Ascending aorta (tissue), 2 donors: ENCODE measurements at regions not wholly inside any gene's neighbourhood (a gene's known extent, or its start where the extent isn't known, plus 50 kb on each side); places are given as distances from the start of the nearest gene placed in this dataset.

Experiments
- DNase-seq, 2 donors: peaks; one replicate each; pipeline ENCODE4 v3.0.0-alpha.2; 2019; ENCODE audit warnings: low spot score in 2 of 2
- H3K27ac ChIP-seq, 2 donors: fragments of 200-600 bp; sonication (generic); one replicate each; pipeline ENCODE4 v1.5.1; 2016 to 2017; ENCODE audit warnings: mild to moderate bottlenecking in 1 of 2
- H3K27me3 ChIP-seq: fragments of 200-600 bp; sonication (generic); one replicate; pipeline ENCODE4 v1.5.1; 2017
- H3K36me3 ChIP-seq, 2 donors: fragments of 200-600 bp; sonication (generic); one replicate each; pipeline ENCODE4 v1.5.1; 2016
- H3K4me1 ChIP-seq, 2 donors: fragments of 200-600 bp; sonication (generic); one replicate each; pipeline ENCODE4 v1.5.1; 2016 to 2017; ENCODE audit warnings: mild to moderate bottlenecking in 1 of 2
- H3K4me3 ChIP-seq, 2 donors: fragments of 200-600 bp; sonication (generic); one replicate each; pipeline ENCODE4 v1.5.1; 2016 to 2017; ENCODE audit warnings: mild to moderate bottlenecking in 1 of 2
- H3K9me3 ChIP-seq, 2 donors: fragments of 200-600 bp; sonication (generic); one replicate each; pipeline ENCODE4 v1.5.1; 2016
- intact Hi-C: fragments of 100-400 bp; cut with DNase I; formaldehyde crosslinking; loops from one replicate; pipeline ENCODE4 v1.15.1; 2023
- TF ChIP-seq, protein P1 (sequence below), 3 experiments: fragments of 200-600 bp in 2 of 3; fragments of 450-650 bp in 1 of 3; sonication (generic) in 2 of 3; IDR thresholded peaks; one replicate each; pipeline ENCODE4 v1.5.1; 2016 to 2019; ENCODE audit warnings: antibody characterized with exemption in 3 of 3, mild to moderate bottlenecking in 1 of 3, moderate library complexity in 1 of 3

DNA sequence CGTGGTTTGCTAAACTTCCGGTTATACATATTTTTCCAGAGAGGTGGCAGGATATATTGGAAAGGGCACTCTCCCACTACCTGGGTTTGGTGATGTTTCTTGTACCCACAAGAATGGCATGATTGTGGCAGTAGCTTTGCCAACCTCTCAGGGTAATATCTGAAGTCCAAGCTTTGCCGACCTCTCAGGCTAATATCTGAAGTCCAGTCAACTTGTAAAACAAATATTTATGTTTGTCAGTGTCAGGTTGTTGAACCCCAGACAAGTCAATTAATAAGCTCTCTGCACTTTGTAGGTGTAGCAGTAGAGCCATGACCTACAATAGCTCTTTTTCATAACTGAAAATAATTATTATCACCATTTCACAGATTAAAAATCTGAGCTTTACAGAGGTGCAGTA is 167.0 kb downstream of the POU4F1 start:
- intact Hi-C loops: no loop called here
- Histone ChIP-seq H3K9me3 (no peaks in the 10 kb centered on the region), H3K4me1 (no peaks in the 10 kb centered on the region), H3K36me3 (no peaks in the 10 kb centered on the region), H3K4me3 (no peak overlapping the region), H3K27ac (no peak overlapping the region), H3K27me3 (no peaks in the 10 kb centered on the region)
- DNase-seq: no peak
- TF ChIP-seq, protein P1, sequence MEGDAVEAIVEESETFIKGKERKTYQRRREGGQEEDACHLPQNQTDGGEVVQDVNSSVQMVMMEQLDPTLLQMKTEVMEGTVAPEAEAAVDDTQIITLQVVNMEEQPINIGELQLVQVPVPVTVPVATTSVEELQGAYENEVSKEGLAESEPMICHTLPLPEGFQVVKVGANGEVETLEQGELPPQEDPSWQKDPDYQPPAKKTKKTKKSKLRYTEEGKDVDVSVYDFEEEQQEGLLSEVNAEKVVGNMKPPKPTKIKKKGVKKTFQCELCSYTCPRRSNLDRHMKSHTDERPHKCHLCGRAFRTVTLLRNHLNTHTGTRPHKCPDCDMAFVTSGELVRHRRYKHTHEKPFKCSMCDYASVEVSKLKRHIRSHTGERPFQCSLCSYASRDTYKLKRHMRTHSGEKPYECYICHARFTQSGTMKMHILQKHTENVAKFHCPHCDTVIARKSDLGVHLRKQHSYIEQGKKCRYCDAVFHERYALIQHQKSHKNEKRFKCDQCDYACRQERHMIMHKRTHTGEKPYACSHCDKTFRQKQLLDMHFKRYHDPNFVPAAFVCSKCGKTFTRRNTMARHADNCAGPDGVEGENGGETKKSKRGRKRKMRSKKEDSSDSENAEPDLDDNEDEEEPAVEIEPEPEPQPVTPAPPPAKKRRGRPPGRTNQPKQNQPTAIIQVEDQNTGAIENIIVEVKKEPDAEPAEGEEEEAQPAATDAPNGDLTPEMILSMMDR (IDR thresholded peaks at IDR 0.05): no peak

DNA sequence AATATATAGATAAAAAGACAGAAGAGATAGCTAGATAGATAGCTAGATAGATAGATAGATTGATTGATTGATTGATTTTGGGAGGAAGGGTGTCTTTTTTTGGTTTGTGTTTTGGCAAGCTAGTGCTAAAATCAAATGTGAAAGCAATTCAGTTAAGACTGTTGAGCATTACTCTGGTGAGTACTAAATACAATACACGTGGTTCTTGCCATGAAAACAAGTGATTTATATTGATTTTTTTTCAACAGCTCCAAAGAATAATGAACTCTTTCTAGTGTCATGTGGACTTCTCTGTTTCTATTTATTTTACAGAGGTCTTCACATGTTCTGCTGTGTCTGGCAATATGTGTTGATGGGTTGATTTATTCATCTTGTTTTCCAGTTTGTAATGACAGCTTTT is 172.0 kb downstream of the POU4F1 start:
- DNase-seq: no peak
- H3K4me3 ChIP-seq: no peak overlapping the region
- intact Hi-C loops: no loop called here
- H3K4me1 ChIP-seq: no peaks in the 10 kb centered on the region
- H3K27me3 ChIP-seq: no peaks in the 10 kb centered on the region
- H3K36me3 ChIP-seq: no peaks in the 10 kb centered on the region
- TF ChIP-seq, protein P1 (IDR thresholded peaks at IDR 0.05): no peak
- no peaks in the 10 kb centered on the region for H3K9me3 ChIP-seq
- no peak overlapping the region for H3K27ac ChIP-seq

DNA sequence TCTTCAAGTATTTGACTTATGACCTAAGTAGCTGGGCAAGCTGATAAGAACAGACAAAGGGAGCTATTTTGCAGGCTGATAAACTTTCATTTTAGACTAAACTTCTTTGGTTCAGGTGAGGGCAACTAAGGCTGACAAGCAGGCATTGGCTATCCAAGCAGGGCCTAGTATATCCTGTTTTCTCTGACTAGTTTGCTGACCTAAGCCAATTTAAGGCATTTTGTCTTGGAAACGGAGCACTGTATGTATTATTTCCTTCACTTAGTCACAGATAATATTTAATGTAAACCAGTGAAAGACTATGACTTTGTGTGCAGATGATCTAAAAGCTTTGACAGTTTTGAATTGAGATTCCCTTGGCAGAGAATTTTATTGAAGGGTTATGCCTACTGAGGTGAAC is 172.5 kb downstream of the POU4F1 start:
- H3K4me1 ChIP-seq: no peaks in the 10 kb centered on the region
- no peaks in the 10 kb centered on the region for H3K36me3 ChIP-seq
- no peaks in the 10 kb centered on the region for H3K27me3 ChIP-seq
- intact Hi-C loops: no loop called here
- no peaks in the 10 kb centered on the region for H3K9me3 ChIP-seq
- H3K4me3 ChIP-seq: no peak overlapping the region
- H3K27ac ChIP-seq: no peak overlapping the region
- TF ChIP-seq, protein P1 (IDR thresholded peaks at IDR 0.05): no peak
- DNase-seq: no peak

DNA sequence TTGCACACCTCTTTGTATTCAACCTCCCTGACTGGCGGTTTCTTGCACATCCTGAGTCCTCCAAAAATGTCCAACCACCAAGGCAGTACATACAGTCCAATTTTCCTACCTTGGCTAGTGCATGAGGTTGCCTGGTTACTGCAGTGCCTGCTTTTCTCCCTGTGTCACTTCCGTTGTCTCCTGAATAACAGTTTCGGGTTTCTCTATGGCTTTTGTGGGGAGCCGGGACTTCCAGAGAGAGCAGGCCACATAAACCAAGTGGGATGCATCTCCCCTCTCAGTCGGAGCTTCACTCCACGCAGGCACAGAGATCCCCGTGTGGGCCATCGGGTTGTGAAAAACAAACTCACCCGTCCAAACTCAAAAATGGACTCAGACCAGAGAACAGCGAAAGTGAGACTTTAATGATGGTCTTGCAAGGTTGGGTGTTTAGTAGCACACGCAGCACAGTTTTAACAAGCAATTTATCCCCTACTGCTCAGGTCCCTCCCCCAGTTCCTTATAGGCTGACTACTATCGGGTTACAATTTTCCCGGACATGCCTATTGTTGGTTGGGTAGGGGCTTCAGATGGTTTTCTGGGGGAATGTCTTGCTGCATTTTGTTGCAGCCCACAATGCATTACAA is 173.1 kb downstream of the POU4F1 start:
- intact Hi-C loops: no loop called here
- H3K9me3 ChIP-seq: no peaks in the 10 kb centered on the region

DNA sequence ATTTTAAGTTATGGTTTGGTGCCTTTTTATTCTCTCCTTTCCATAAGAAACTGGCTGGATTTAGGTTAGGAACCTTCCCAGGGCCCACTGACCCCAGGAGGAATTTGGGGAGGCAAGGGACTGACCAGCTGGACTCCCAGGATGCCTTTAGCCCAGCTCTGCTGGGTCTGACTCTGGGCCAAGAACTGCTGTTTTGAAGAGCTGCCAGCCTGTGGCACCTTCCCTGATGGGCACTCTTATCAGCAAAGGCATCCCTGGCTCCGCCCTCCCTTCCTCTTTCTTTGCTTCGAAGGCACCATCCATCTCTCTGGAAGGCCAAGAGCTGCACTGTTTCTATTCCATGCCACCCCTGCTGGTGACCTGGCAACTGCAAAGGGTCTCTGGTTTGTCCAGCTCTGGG is 174.7 kb downstream of the POU4F1 start:
- TF ChIP-seq, protein P1 (IDR thresholded peaks at IDR 0.05): no peak
- Histone ChIP-seq H3K4me1 (no peaks in the 10 kb centered on the region), H3K27me3 (no peaks in the 10 kb centered on the region), H3K27ac (no peak overlapping the region), H3K9me3 (no peaks in the 10 kb centered on the region), H3K4me3 (no peak overlapping the region), H3K36me3 (no peaks in the 10 kb centered on the region)
- no peak for DNase-seq
- intact Hi-C loops: no loop called here

More for the DNA sequence above, 173.1 kb downstream of the POU4F1 start:
- DNase-seq: no peak
- H3K4me3 ChIP-seq: no peak overlapping the region
- no peak overlapping the region for H3K27ac ChIP-seq
- TF ChIP-seq, protein P1 (IDR thresholded peaks at IDR 0.05): no peak
- no peaks in the 10 kb centered on the region for H3K36me3 ChIP-seq
- H3K4me1 ChIP-seq: no peaks in the 10 kb centered on the region
- H3K27me3 ChIP-seq: no peaks in the 10 kb centered on the region

DNA sequence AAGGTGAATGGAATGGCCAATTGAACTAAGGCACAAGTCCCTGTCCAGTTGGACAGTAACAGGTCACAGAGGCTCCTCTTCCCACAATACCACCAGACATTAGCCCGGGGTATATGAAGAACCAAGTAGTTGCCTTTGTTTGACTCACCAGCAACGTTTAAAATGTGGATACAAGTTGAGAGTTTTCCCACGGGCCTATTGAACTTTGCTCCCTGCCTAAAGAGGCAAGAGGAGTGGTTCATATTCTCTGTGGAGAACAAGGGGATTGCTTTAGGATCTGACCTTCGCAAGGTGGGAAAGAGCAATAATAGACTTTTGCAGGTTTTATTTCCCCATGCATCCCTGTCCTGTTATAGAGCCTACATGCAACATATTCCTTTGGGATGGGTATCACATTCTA is 177.2 kb downstream of the POU4F1 start:
- TF ChIP-seq, protein P1 (IDR thresholded peaks at IDR 0.05): no peak
- Histone ChIP-seq H3K27me3 (no peaks in the 10 kb centered on the region), H3K27ac (no peak overlapping the region), H3K9me3 (no peaks in the 10 kb centered on the region), H3K36me3 (no peaks in the 10 kb centered on the region), H3K4me1 (no peaks in the 10 kb centered on the region), H3K4me3 (no peak overlapping the region)
- intact Hi-C loops: no loop called here
- DNase-seq: no peak
